ENCODE measurements at regions not wholly inside any gene's neighbourhood (a gene's known extent, or its start where the extent isn't known, plus 50 kb on each side); places are given as distances from the start of the nearest gene placed in this dataset.

- no peaks in the 10 kb centered on the region for H3K27me3 ChIP-seq
- H3K4me3 ChIP-seq: no peak overlapping the region
- H3K9me3 ChIP-seq: peaks cover 0 to 10% (median 8%) of the 10 kb centered on the region in 4 donors
- DNase-seq: no peak
- intact Hi-C loops (cut with DNase I; ENCODE audit: low total_unique reads): no loop called here
- 76 to 96% (median 93%) methylated on average over 1 of the region's 1 CpG for WGBS, 5 donors
- no peaks in the 10 kb centered on the region for H3K4me1 ChIP-seq
- no peak for TF ChIP-seq POLR2A (IDR thresholded peaks at IDR 0.05)
- no peak for TF ChIP-seq CTCF (IDR thresholded peaks at IDR 0.05)
- TF ChIP-seq EP300 (IDR thresholded peaks at IDR 0.05): no peak
- no peak for TF ChIP-seq POLR2AphosphoS5 (IDR thresholded peaks at IDR 0.05)
- no peak overlapping the region for H3K27ac ChIP-seq
- no peaks in the 10 kb centered on the region for H3K36me3 ChIP-seq
Measured at GRCh38 chr4:82172186-82172585, 201.6 kb downstream of the HNRNPD start.

- no peak for DNase-seq
- H3K27ac ChIP-seq: no peak overlapping the region
- TF ChIP-seq POLR2AphosphoS5 (IDR thresholded peaks at IDR 0.05) (no peak), POLR2A (IDR thresholded peaks at IDR 0.05) (no peak), CTCF (IDR thresholded peaks at IDR 0.05) (no peak), EP300 (IDR thresholded peaks at IDR 0.05) (no peak)
- intact Hi-C loops (cut with DNase I; ENCODE audit: low total_unique reads): no loop called here
- 65 to 82% (median 78%) methylated on average over 1 of the region's 1 CpG for WGBS, 5 donors
- H3K36me3 ChIP-seq: no peaks in the 10 kb centered on the region
- no peak overlapping the region for H3K4me3 ChIP-seq
- no peaks in the 10 kb centered on the region for H3K4me1 ChIP-seq
- H3K9me3 ChIP-seq: peaks cover 0 to 10% (median 8%) of the 10 kb centered on the region in 4 donors
- no peaks in the 10 kb centered on the region for H3K27me3 ChIP-seq
Measured at GRCh38 chr4:82171531-82172155, 202.1 kb downstream of the HNRNPD start.

GRCh38 chr4:82149750-82150149, 224.0 kb downstream of the HNRNPD start:
- intact Hi-C loops (cut with DNase I; ENCODE audit: low total_unique reads): no loop called here
- TF ChIP-seq CTCF (IDR thresholded peaks at IDR 0.05): no peak
- no peak for TF ChIP-seq POLR2A (IDR thresholded peaks at IDR 0.05)
- TF ChIP-seq EP300 (IDR thresholded peaks at IDR 0.05): no peak
- no peak for TF ChIP-seq POLR2AphosphoS5 (IDR thresholded peaks at IDR 0.05)
- Histone ChIP-seq H3K27ac (no peak overlapping the region), H3K9me3 (peaks cover 0 to 11% (median 2%) of the 10 kb centered on the region in 4 donors), H3K4me3 (no peak overlapping the region), H3K36me3 (no peaks in the 10 kb centered on the region), H3K4me1 (no peaks in the 10 kb centered on the region), H3K27me3 (no peaks in the 10 kb centered on the region)
- DNase-seq: no peak

GRCh38 chr4:82145850-82146249, 227.9 kb downstream of the HNRNPD start:
- TF ChIP-seq POLR2A (IDR thresholded peaks at IDR 0.05) (no peak), CTCF (IDR thresholded peaks at IDR 0.05) (no peak), POLR2AphosphoS5 (IDR thresholded peaks at IDR 0.05) (no peak), EP300 (IDR thresholded peaks at IDR 0.05) (no peak)
- no peaks in the 10 kb centered on the region for H3K9me3 ChIP-seq
- H3K27ac ChIP-seq: no peak overlapping the region
- WGBS, 5 donors: 74 to 86% (median 76%) methylated on average over 3 of the region's 3 CpGs
- no peak for DNase-seq
- no peaks in the 10 kb centered on the region for H3K36me3 ChIP-seq
- H3K4me1 ChIP-seq: no peaks in the 10 kb centered on the region
- H3K27me3 ChIP-seq: no peaks in the 10 kb centered on the region
- no peak overlapping the region for H3K4me3 ChIP-seq
- intact Hi-C loops (cut with DNase I; ENCODE audit: low total_unique reads): no loop called here
